ENCODE measurements at regions not wholly inside any gene's neighbourhood (a gene's known extent, or its start where the extent isn't known, plus 50 kb on each side); places are given as distances from the start of the nearest gene placed in this dataset.

GRCh38 chr7:157473051-157473569 lies 136.3 kb downstream of the DNAJB6 start:
- POLR2A ChIA-PET: no interaction called here
- CTCF ChIA-PET: no interaction called here
- no peak overlapping the region for H3K4me3 ChIP-seq (ENCODE audit: low read depth, low read length)
- TF ChIP-seq ZNF155 (tag by site-specific recombination; IDR thresholded peaks at IDR 0.05): no peak
- TF ChIP-seq MYNN (tag by site-specific recombination; IDR thresholded peaks at IDR 0.05; ENCODE audit: borderline replicate concordance): no peak
- TF ChIP-seq SETDB1 (IDR thresholded peaks at IDR 0.05; ENCODE audit: insufficient read length, low read length): peak; percentile 99
- TF ChIP-seq TRIM28 (IDR thresholded peaks at IDR 0.05; ENCODE audit: borderline replicate concordance, low read length): peak; percentile 99
- peak; percentile 79; the same call in 1 of the 2 replicates for TF ChIP-seq ZNF558 (tag by site-specific recombination; IDR thresholded peaks at IDR 0.05)
- TF ChIP-seq WT1 (tag by site-specific recombination; IDR thresholded peaks at IDR 0.05): no peak
- peak; percentile 39; the same call in 1 of the 2 replicates for TF ChIP-seq ZNF626 (tag by site-specific recombination; IDR thresholded peaks at IDR 0.05)
- no peak for TF ChIP-seq ZNF654 (tag by site-specific recombination; IDR thresholded peaks at IDR 0.05; ENCODE audit: low read depth)
- H3K9me3 ChIP-seq (ENCODE audit: control insufficient read depth, insufficient read depth, low read depth, low read length): no peaks in the 10 kb centered on the region
- no peak overlapping the region for H3K27ac ChIP-seq (ENCODE audit: extremely low read depth, low read depth, low read length)
- H3K4me1 ChIP-seq (ENCODE audit: control insufficient read depth, insufficient read depth, low read length): no peaks in the 10 kb centered on the region
- no peaks in the 10 kb centered on the region for H3K36me3 ChIP-seq (ENCODE audit: control insufficient read depth in 2 of 2, insufficient read depth in 1 of 2, low read length in 2 of 2)

GRCh38 chr7:157474685-157475084 lies 137.9 kb downstream of the DNAJB6 start:
- POLR2A ChIA-PET: no interaction called here
- no peaks in the 10 kb centered on the region for H3K9me3 ChIP-seq (ENCODE audit: control insufficient read depth, insufficient read depth, low read depth, low read length)
- H3K27ac ChIP-seq (ENCODE audit: extremely low read depth, low read depth, low read length): no peak overlapping the region
- CTCF ChIA-PET: interaction anchor here (0.7 to 1.4 kb wide), 14 partner anchors 9 to 819 kb away, joined by 3 to 8 read pairs (median 4); no protein-coding TSS in a partner anchor
- H3K36me3 ChIP-seq (ENCODE audit: control insufficient read depth in 2 of 2, insufficient read depth in 1 of 2, low read length in 2 of 2): no peaks in the 10 kb centered on the region
- H3K4me3 ChIP-seq (ENCODE audit: low read depth, low read length): no peak overlapping the region
- H3K4me1 ChIP-seq (ENCODE audit: control insufficient read depth, insufficient read depth, low read length): no peaks in the 10 kb centered on the region
- TF ChIP-seq ZNF2 (tag by site-specific recombination; IDR thresholded peaks at IDR 0.05): 0 out of 2 replicates have a peak, but pooled peaks have one; percentile 15
- no peak for TF ChIP-seq ZNF514 (tag by site-specific recombination; IDR thresholded peaks at IDR 0.05)
- TF ChIP-seq ZNF155 (tag by site-specific recombination; IDR thresholded peaks at IDR 0.05): no peak
- TF ChIP-seq ZNF530 (tag by site-specific recombination; IDR thresholded peaks at IDR 0.05; ENCODE audit: low read depth): no peak
- no peak for TF ChIP-seq ZNF239 (tag by site-specific recombination; IDR thresholded peaks at IDR 0.05)
- TF ChIP-seq MEIS1 (CRISPR knock-in tag; IDR thresholded peaks at IDR 0.05; ENCODE audit: borderline replicate concordance): no peak
- no peak for TF ChIP-seq ZNF248 (tag by site-specific recombination; IDR thresholded peaks at IDR 0.05)
- TF ChIP-seq, protein P1, sequence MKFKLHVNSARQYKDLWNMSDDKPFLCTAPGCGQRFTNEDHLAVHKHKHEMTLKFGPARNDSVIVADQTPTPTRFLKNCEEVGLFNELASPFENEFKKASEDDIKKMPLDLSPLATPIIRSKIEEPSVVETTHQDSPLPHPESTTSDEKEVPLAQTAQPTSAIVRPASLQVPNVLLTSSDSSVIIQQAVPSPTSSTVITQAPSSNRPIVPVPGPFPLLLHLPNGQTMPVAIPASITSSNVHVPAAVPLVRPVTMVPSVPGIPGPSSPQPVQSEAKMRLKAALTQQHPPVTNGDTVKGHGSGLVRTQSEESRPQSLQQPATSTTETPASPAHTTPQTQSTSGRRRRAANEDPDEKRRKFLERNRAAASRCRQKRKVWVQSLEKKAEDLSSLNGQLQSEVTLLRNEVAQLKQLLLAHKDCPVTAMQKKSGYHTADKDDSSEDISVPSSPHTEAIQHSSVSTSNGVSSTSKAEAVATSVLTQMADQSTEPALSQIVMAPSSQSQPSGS (tag by site-specific recombination; IDR thresholded peaks at IDR 0.05; ENCODE audit: low read depth): no peak
- no peak for TF ChIP-seq ZNF658 (tag by site-specific recombination; IDR thresholded peaks at IDR 0.05)
- TF ChIP-seq ZBTB7A (tag by site-specific recombination; IDR thresholded peaks at IDR 0.05; ENCODE audit: low read depth): no peak
- TF ChIP-seq, protein P2, sequence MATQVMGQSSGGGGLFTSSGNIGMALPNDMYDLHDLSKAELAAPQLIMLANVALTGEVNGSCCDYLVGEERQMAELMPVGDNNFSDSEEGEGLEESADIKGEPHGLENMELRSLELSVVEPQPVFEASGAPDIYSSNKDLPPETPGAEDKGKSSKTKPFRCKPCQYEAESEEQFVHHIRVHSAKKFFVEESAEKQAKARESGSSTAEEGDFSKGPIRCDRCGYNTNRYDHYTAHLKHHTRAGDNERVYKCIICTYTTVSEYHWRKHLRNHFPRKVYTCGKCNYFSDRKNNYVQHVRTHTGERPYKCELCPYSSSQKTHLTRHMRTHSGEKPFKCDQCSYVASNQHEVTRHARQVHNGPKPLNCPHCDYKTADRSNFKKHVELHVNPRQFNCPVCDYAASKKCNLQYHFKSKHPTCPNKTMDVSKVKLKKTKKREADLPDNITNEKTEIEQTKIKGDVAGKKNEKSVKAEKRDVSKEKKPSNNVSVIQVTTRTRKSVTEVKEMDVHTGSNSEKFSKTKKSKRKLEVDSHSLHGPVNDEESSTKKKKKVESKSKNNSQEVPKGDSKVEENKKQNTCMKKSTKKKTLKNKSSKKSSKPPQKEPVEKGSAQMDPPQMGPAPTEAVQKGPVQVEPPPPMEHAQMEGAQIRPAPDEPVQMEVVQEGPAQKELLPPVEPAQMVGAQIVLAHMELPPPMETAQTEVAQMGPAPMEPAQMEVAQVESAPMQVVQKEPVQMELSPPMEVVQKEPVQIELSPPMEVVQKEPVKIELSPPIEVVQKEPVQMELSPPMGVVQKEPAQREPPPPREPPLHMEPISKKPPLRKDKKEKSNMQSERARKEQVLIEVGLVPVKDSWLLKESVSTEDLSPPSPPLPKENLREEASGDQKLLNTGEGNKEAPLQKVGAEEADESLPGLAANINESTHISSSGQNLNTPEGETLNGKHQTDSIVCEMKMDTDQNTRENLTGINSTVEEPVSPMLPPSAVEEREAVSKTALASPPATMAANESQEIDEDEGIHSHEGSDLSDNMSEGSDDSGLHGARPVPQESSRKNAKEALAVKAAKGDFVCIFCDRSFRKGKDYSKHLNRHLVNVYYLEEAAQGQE (tag by site-specific recombination; IDR thresholded peaks at IDR 0.05): no peak
- no peak for TF ChIP-seq AEBP2 (tag by site-specific recombination; IDR thresholded peaks at IDR 0.05; ENCODE audit: borderline replicate concordance)
- no peak for TF ChIP-seq INSM2 (tag by site-specific recombination; IDR thresholded peaks at IDR 0.05)
- TF ChIP-seq ZBTB48 (tag by site-specific recombination; IDR thresholded peaks at IDR 0.05): no peak
- TF ChIP-seq GLIS2 (tag by site-specific recombination; IDR thresholded peaks at IDR 0.05): no peak
- TF ChIP-seq TCF7L2 (IDR thresholded peaks at IDR 0.05; ENCODE audit: borderline replicate concordance, low read depth, low read length): no peak
- TF ChIP-seq GLIS1 (tag by site-specific recombination; IDR thresholded peaks at IDR 0.05): 0 out of 2 replicates have a peak, but pooled peaks have one; percentile 12

All from HEK293 (cell line).